GM18907 (cell line): ENCODE measurements at regions not wholly inside any gene's neighbourhood (a gene's known extent, or its start where the extent isn't known, plus 50 kb on each side); places are given as distances from the start of the nearest gene placed in this dataset.

ENCODE experiments used
- ATAC-seq: cut with Tn5 transposase; IDR thresholded peaks from one replicate; pipeline ENCODE4 v1.9.1; 2021; ENCODE audit warnings: mild to moderate bottlenecking, moderate library complexity; ENCODE audit not compliant: unreplicated experiment

DNA sequence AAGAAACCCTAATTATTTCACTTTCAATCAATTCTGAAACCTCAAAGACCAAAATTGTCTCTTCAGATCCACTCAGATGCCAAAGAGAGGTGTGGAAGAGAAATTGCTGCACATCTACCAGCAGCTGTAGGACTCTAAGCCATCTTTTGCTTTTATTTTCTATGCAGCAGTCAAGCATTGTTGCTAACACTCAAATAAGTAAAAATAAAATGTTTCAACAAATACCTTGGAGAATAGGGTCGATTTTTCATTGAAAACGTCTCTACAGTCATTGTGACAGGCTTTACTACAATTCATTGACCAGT, 66.4 kb upstream of the CFAP20DC start:
- no peak for ATAC-seq

DNA sequence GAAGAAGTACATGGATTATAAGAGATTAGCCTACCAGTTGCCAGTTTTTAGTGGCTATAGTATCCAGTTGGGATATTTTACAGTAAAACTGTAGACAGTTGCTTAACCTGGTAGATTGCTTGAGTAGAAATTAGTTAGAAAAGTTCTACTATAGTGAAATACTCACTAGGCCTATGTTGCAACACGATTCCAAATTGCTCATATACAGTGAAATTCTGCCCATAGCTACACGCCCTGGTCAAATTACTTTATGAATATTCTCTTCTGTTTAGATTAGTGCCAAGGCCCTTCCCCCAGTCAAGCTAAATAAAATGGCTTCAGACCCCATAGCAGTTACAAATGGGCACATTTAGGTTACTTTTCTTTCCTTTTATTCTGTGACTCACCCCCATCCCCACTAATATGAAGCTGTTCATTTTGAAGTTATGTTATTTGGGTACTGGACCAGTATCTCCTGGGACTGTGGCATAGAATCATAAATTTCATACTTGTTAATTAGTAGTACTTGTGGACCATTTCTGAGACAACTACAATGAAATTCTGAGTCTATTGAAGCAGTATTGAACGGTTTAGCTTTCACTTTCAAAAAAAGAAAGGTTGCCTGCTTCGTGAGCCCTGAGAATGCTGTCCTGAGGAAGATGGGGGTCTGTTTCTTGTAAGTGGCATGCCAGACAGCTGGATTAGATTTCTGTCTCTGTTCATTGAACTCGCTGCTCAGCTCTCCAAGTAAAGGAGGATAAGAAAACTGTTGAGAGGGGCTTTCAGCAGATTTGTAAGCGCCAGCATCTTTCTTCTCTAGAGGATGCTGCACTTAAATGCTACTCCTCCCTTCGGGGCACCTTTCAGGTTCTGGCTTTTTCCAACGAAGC, 65.8 kb upstream of the CFAP20DC start:
- ATAC-seq: no peak

DNA sequence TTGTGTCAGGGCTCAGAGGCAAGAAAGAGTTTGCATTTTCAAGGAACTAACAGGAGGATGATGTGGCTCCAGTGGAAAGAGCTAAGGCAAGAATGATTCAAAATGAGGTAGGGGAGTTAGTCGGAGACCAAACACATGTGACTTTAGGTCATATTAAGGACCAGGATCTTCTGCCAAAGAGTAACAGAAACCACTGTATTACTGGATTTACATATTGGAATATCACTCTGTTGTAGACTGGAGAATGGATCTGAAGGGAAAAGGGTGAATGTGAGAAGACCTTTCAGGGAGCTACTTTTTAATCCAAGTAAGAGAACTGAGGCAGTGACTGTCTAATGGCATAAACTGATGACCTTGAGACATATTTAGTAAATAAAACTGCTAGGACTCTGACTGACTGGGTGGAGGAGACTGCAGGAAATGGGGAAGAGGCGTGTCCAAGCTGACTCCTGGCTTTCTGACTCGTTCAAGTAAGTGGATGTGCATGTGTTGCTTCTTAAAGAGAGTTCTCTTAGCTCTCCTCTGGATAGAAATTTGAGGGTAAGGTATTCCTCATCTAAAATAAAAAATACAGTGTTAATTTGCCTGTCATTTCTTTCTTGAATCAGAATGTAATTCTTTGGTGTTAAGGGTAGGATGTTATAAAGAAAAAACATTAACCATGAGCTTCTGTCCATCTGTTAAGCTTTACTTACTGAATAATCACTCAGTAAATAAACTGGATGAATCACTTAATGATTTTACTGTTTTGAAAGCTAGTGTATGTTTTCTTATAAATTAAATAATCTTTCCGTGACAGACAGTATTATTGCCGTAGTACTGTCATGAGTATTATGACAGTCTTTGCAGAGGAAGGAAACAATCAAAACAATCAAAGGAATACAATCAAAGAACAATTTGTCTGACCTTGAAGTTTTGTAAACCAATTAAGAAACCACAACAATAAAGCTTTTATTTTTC, 58.3 kb upstream of the CFAP20DC start:
- ATAC-seq: no peak

DNA sequence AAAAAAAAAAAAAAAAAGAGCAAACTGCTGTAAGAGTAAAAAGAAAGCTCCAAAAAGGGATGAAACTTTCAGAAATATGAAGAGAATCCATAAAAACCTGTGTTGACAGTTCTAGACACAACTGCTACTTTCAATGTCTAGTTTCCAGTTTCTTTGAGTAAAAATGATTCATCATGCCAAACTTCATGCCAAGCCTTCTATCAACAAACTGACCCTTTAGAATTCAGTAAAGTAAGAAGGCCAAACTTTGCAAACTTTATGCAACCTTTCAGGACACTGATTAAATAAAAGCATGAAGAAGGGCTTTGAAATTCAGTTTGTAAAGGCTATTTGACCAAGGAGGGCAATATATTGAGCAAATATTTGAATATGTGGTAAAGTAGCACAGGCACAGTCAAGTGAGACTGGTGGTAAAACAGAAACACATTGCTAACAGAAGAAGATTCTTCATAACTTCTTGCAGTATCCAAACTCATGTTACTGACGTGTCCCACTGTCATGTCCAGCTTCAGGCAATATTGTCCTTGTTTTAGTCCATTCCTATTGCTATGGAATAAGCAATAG, 56.3 kb upstream of the CFAP20DC start:
- no peak for ATAC-seq

DNA sequence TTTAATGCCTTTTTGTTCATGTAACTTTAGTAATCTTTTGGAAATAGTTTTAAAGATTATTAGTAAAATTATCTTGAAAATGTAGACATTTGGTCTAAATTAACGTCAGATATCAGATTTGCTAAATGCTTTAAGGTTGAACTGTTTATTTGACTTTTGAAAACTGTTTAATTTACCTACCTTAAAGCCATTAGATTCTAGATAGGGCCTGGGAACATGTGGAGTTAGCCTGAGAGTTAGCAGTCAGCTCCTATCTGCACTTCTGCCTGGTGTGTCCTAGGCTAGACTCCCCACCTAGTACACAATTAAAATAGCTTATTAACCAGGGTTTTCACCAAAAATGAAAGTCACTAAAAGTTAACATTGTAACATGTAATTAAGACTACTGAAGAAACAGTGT, 53.7 kb upstream of the CFAP20DC start:
- ATAC-seq: no peak

DNA sequence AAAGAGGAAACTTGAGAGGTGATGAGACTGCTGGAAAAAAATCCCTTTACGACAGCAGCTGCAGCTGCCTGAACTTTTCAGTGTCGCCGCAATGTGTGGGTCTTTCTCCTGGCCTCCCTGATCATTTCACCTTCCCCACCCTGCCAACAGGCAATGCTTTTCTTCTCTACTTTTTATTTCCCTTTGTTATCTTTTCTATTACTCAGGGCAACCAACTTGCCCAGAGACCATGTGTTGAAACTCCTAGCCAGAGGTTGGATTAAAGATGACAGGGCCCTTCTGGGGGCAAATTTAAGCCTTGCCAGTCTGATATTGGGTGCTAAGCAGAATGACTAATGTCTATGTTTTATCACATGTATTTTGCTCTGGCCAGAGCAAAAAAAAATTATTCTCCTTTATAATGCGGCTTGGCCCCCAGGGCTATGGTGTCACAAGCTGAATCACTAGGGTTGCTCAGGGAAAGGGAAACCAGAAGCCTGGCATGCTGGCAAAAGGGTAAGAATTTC, 51.5 kb upstream of the CFAP20DC start:
- ATAC-seq: no peak
